ENCODE measurements at regions not wholly inside any gene's neighbourhood (a gene's known extent, or its start where the extent isn't known, plus 50 kb on each side); places are given as distances from the start of the nearest gene placed in this dataset.
"Not testable (repeated sequence)": the region's sequence is repeated elsewhere in the genome, so short reads cannot be mapped to it uniquely, and the experiment has no call there.

- intact Hi-C loops (cut with DNase I): no loop called here
- TF ChIP-seq POLR2A (IDR thresholded peaks at IDR 0.05) (no peak), CTCF (IDR thresholded peaks at IDR 0.05) (no peak)
- 65% methylated on average over 2 of the region's 2 CpGs for WGBS (ENCODE audit: insufficient coverage, low coverage, low lambda C conversion rate, missing lambda C conversion rate)
These were observed 200.9 kb upstream of the DIAPH2 start for GRCh38 chrX:96483647-96484160.

GRCh38 chrX:96486687-96487086, 198.0 kb upstream of the DIAPH2 start:
- DNase-seq; H3K27ac ChIP-seq; intact Hi-C loops (cut with DNase I): not testable (repeated sequence)

More at GRCh38 chrX:96483647-96484160, 200.9 kb upstream of the DIAPH2 start:
- H3K4me3 ChIP-seq: no peak overlapping the region
- ATAC-seq (no peak), DNase-seq (no peak)
- no peaks in the 10 kb centered on the region for H3K27me3 ChIP-seq
- H3K9me3 ChIP-seq: no peaks in the 10 kb centered on the region
- no peak overlapping the region for H3K27ac ChIP-seq
- H3K36me3 ChIP-seq: no peaks in the 10 kb centered on the region
- H3K4me1 ChIP-seq: no peaks in the 10 kb centered on the region

GRCh38 chrX:96502507-96502906, 182.1 kb upstream of the DIAPH2 start:
- H3K27me3 ChIP-seq: no peaks in the 10 kb centered on the region
- intact Hi-C loops (cut with DNase I): no loop called here
- no peaks in the 10 kb centered on the region for H3K36me3 ChIP-seq
- DNase-seq (no peak), ATAC-seq (no peak)
- no peaks in the 10 kb centered on the region for H3K9me3 ChIP-seq
- WGBS (ENCODE audit: insufficient coverage, low coverage, low lambda C conversion rate, missing lambda C conversion rate): 24% methylated on average over 2 of the region's 2 CpGs
- H3K4me3 ChIP-seq: no peak overlapping the region
- no peaks in the 10 kb centered on the region for H3K4me1 ChIP-seq
- no peak overlapping the region for H3K27ac ChIP-seq
- no peak for TF ChIP-seq CTCF (IDR thresholded peaks at IDR 0.05)
- TF ChIP-seq POLR2A (IDR thresholded peaks at IDR 0.05): no peak

More at GRCh38 chrX:96486687-96487086, 198.0 kb upstream of the DIAPH2 start:
- not testable (repeated sequence) for H3K9me3 ChIP-seq, H3K4me1 ChIP-seq, H3K36me3 ChIP-seq, ATAC-seq, H3K27me3 ChIP-seq, H3K4me3 ChIP-seq
- 89% methylated on average over 3 of the region's 11 CpGs for WGBS (ENCODE audit: insufficient coverage, low coverage, low lambda C conversion rate, missing lambda C conversion rate)

- H3K27me3 ChIP-seq; DNase-seq; H3K27ac ChIP-seq; intact Hi-C loops (cut with DNase I); H3K36me3 ChIP-seq; H3K4me3 ChIP-seq; H3K9me3 ChIP-seq; ATAC-seq; H3K4me1 ChIP-seq: not testable (repeated sequence)
- 46% methylated on average over 2 of the region's 2 CpGs for WGBS (ENCODE audit: insufficient coverage, low coverage, low lambda C conversion rate, missing lambda C conversion rate)
These were observed 155.3 kb upstream of the DIAPH2 start for GRCh38 chrX:96529386-96529785.

GRCh38 chrX:96538104-96538725, 146.4 kb upstream of the DIAPH2 start:
- intact Hi-C loops (cut with DNase I): no loop called here
- DNase-seq (no peak), ATAC-seq (no peak)
- TF ChIP-seq POLR2A (IDR thresholded peaks at IDR 0.05): no peak
- TF ChIP-seq CTCF (IDR thresholded peaks at IDR 0.05): no peak
- Histone ChIP-seq H3K27me3 (no peaks in the 10 kb centered on the region), H3K4me3 (no peak overlapping the region), H3K27ac (no peak overlapping the region), H3K9me3 (no peaks in the 10 kb centered on the region), H3K36me3 (no peaks in the 10 kb centered on the region), H3K4me1 (no peaks in the 10 kb centered on the region)
- WGBS (ENCODE audit: insufficient coverage, low coverage, low lambda C conversion rate, missing lambda C conversion rate): 64% methylated on average over 9 of the region's 12 CpGs

Data from right lobe of liver (tissue), 6 donors.